ENCODE measurements at regions not wholly inside any gene's neighbourhood (a gene's known extent, or its start where the extent isn't known, plus 50 kb on each side); places are given as distances from the start of the nearest gene placed in this dataset.

GRCh38 chr5:1634337-1634661 lies 110.5 kb upstream of the LPCAT1 start:
- no peak for TF ChIP-seq CTCF (conservative IDR thresholded peaks at IDR 0.05; ENCODE audit: low read length)
- TF ChIP-seq EZH2phosphoT487 (IDR thresholded peaks at IDR 0.05; ENCODE audit: borderline replicate concordance, low read depth, low read length), result no peak

Data from OCI-LY7 (cell line).